ENCODE measurements at regions not wholly inside any gene's neighbourhood (a gene's known extent, or its start where the extent isn't known, plus 50 kb on each side); places are given as distances from the start of the nearest gene placed in this dataset.

DNA sequence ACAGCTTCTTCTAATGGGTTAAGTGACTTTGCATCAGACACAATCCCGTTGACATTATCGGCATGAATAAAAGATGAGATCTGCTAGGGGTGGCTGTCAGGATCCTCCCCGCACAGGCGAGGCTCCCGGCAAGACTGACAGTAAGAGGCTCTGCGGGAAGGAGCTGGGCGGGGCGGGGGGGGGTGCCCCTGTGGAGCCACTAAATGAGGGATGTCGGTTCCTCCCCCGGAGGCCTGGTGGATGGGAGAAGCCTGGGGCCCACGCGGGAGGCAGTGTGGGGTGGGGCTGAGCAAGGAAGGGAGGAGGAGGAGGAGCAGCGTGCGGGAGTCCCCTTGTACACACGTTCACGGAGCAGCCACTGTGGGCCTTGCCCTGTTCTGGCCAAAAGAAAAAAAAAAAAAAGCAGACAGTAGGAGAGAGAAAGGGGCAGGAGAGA lies 190.9 kb upstream of the GSE1 start:
- WGBS (ENCODE audit: low lambda C conversion rate, missing lambda C conversion rate) = 23% methylated on average over 6 of the region's 16 CpGs
- Histone ChIP-seq H3K36me3 (replicated peaks; ENCODE audit: insufficient read depth, low read depth) (no peaks in the 10 kb centered on the region), H3K4me1 (ENCODE audit: insufficient read depth) (peaks cover 20% of the 10 kb centered on the region), H3K4me3 (no peak overlapping the region), H2AFZ (no peak overlapping the region), H3K27me3 (no peaks in the 10 kb centered on the region), H3K9me3 (ENCODE audit: low read depth) (no peaks in the 10 kb centered on the region), H4K20me1 (ENCODE audit: insufficient read depth, poor library complexity, severe bottlenecking) (no peaks in the 10 kb centered on the region), H3K79me2 (peaks cover 7% of the 10 kb centered on the region), H3K4me2 (peak overlapping the region; percentile 69), H3K9me2 (replicated peaks; ENCODE audit: insufficient read depth) (no peaks in the 10 kb centered on the region), H3K27ac (peak overlapping the region; percentile 69)
- no peak for TF ChIP-seq EZH2phosphoT487 (IDR thresholded peaks at IDR 0.05; ENCODE audit: low read depth, severe bottlenecking, unreplicated experiment)
- TF ChIP-seq EZH2 (IDR thresholded peaks at IDR 0.05; ENCODE audit: borderline replicate concordance) = no peak
- TF ChIP-seq, protein P1, sequence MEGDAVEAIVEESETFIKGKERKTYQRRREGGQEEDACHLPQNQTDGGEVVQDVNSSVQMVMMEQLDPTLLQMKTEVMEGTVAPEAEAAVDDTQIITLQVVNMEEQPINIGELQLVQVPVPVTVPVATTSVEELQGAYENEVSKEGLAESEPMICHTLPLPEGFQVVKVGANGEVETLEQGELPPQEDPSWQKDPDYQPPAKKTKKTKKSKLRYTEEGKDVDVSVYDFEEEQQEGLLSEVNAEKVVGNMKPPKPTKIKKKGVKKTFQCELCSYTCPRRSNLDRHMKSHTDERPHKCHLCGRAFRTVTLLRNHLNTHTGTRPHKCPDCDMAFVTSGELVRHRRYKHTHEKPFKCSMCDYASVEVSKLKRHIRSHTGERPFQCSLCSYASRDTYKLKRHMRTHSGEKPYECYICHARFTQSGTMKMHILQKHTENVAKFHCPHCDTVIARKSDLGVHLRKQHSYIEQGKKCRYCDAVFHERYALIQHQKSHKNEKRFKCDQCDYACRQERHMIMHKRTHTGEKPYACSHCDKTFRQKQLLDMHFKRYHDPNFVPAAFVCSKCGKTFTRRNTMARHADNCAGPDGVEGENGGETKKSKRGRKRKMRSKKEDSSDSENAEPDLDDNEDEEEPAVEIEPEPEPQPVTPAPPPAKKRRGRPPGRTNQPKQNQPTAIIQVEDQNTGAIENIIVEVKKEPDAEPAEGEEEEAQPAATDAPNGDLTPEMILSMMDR (IDR thresholded peaks at IDR 0.05; ENCODE audit: poor library complexity) = no peak
- DNase-seq (ENCODE audit: low spot score) = peak; percentile 74

DNA sequence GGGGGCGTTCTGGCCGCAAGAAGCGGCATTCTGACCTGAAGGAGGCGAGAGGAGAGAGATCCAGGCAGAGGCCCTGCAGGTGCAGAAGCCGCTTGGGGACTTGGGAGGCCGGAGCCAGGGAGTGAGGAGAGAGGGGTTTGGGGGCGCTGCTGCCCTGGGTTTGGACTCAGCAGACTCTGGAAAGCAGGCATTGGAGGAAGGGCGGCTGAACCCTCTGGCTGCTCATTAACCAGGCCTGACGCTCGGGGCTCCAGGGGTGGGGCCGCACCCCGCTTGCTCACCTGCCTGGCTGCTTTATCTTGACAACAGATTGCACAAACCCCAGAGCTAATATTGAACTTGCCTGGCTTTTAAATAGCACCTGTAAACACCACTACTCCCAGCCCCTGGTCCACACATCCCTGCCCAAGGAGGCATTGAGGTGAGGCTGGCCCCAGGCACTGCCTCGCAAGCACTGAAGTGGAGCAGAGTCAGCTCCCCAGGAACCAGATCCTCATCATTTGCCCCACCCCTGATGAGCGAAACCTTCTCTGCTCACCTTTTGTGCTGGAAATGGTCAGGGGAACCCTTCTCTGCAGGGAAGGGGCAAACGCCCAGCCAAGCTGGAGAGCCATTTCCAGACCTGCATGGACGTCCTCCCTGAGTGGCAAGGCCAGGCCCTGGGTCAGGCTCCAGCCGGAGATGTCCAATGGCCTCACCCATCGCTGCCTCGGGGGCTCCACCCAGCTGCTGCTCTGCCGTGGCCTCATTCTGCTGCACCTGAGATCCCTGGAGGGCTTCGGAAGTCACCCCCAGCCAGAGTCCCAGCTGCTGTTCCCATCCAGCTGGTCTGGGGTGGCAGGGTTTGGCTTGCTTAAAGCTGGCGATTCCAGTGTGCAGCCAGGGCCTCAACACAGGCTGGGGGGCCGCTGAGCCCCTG lies 190.2 kb upstream of the GSE1 start:
- Histone ChIP-seq H2AFZ (no peak overlapping the region), H3K4me2 (peak overlapping the region; percentile 69), H3K9me2 (replicated peaks; ENCODE audit: insufficient read depth) (no peaks in the 10 kb centered on the region), H3K4me1 (ENCODE audit: insufficient read depth) (peaks cover 20% of the 10 kb centered on the region), H3K4me3 (no peak overlapping the region), H3K27ac (peak overlapping the region; percentile 69), H4K20me1 (ENCODE audit: insufficient read depth, poor library complexity, severe bottlenecking) (no peaks in the 10 kb centered on the region), H3K9me3 (ENCODE audit: low read depth) (no peaks in the 10 kb centered on the region), H3K36me3 (replicated peaks; ENCODE audit: insufficient read depth, low read depth) (no peaks in the 10 kb centered on the region), H3K27me3 (no peaks in the 10 kb centered on the region), H3K79me2 (peaks cover 7% of the 10 kb centered on the region)
- DNase-seq (ENCODE audit: low spot score) = peak; percentile 93
- TF ChIP-seq EZH2 (IDR thresholded peaks at IDR 0.05; ENCODE audit: borderline replicate concordance) (no peak), EZH2phosphoT487 (IDR thresholded peaks at IDR 0.05; ENCODE audit: low read depth, severe bottlenecking, unreplicated experiment) (peak; percentile 80)
- TF ChIP-seq, protein P1 (IDR thresholded peaks at IDR 0.05; ENCODE audit: poor library complexity) = peak; percentile 31
- 66% methylated on average over 19 of the region's 23 CpGs for WGBS (ENCODE audit: low lambda C conversion rate, missing lambda C conversion rate)

- WGBS (ENCODE audit: low lambda C conversion rate, missing lambda C conversion rate) = 88% methylated on average over 11 of the region's 11 CpGs
- H3K27ac ChIP-seq = no peak overlapping the region
- no peak for DNase-seq (ENCODE audit: low spot score)
- H2AFZ ChIP-seq = no peak overlapping the region
- H3K27me3 ChIP-seq = no peaks in the 10 kb centered on the region
- H3K4me3 ChIP-seq = no peak overlapping the region
- H3K9me3 ChIP-seq (ENCODE audit: low read depth) = no peaks in the 10 kb centered on the region
- no peaks in the 10 kb centered on the region for H4K20me1 ChIP-seq (ENCODE audit: insufficient read depth, poor library complexity, severe bottlenecking)
- H3K9me2 ChIP-seq (replicated peaks; ENCODE audit: insufficient read depth) = no peaks in the 10 kb centered on the region
- TF ChIP-seq, protein P1 (IDR thresholded peaks at IDR 0.05; ENCODE audit: poor library complexity) = no peak
- TF ChIP-seq EZH2 (IDR thresholded peaks at IDR 0.05; ENCODE audit: borderline replicate concordance) = no peak
- no peak for TF ChIP-seq EZH2phosphoT487 (IDR thresholded peaks at IDR 0.05; ENCODE audit: low read depth, severe bottlenecking, unreplicated experiment)
- H3K4me1 ChIP-seq (ENCODE audit: insufficient read depth) = peaks cover 20% of the 10 kb centered on the region
- no peak overlapping the region for H3K4me2 ChIP-seq
- no peaks in the 10 kb centered on the region for H3K36me3 ChIP-seq (replicated peaks; ENCODE audit: insufficient read depth, low read depth)
- H3K79me2 ChIP-seq = peaks cover 7% of the 10 kb centered on the region
Measured at GRCh38 chr16:85423631-85424030, 189.5 kb upstream of the GSE1 start.

All from hepatocyte (in vitro differentiated cells).